HEK293 (cell line): ENCODE measurements at regions not wholly inside any gene's neighbourhood (a gene's known extent, or its start where the extent isn't known, plus 50 kb on each side); places are given as distances from the start of the nearest gene placed in this dataset.

Source experiments
- CTCF ChIA-PET: fragments of 350-600 bp; formaldehyde crosslinking; extraction: SDS; loops from one replicate; lab custom pipeline; 2021; ENCODE audit warnings: antibody characterized with exemption; lab: Yijun Ruan, JAX
- POLR2A ChIA-PET: fragments of 300-600 bp; formaldehyde crosslinking; extraction: SDS; loops from one replicate; lab custom pipeline; 2020; ENCODE audit warnings: antibody characterized with exemption, inconsistent platforms; lab: Yijun Ruan, JAX
- H3K27ac ChIP-seq: fragments of 200-500 bp; sonication (Bioruptor generic); 2 replicates; pipeline ENCODE4 v1.5.1; 2014; ENCODE audit warnings: low read depth, low read length, control low read depth, inconsistent platforms; ENCODE audit errors: extremely low read depth
- H3K36me3 ChIP-seq, 2 experiments: fragments of 200-500 bp in 1 of 2; sonication (Bioruptor generic) in 1 of 2; 1 replicate in 1 of 2; 2 replicates in 1 of 2; pipeline ENCODE4 v1.5.1; 2014 to 2017; ENCODE audit warnings: inconsistent platforms in 2 of 2, low read length in 2 of 2; ENCODE audit not compliant: control insufficient read depth in 2 of 2, insufficient read depth in 1 of 2
- H3K4me1 ChIP-seq: fragments of 200-500 bp; sonication (Bioruptor generic); 2 replicates; pipeline ENCODE4 v1.5.1; 2014; ENCODE audit warnings: mild to moderate bottlenecking, low read length, inconsistent platforms; ENCODE audit not compliant: control insufficient read depth, insufficient read depth
- H3K4me3 ChIP-seq: 2 replicates; pipeline ENCODE4 v1.5.1; 2011; ENCODE audit warnings: low read depth, mild to moderate bottlenecking, control low read depth, low read length, moderate library complexity
- H3K9me3 ChIP-seq: fragments of 200-500 bp; sonication (Bioruptor generic); 2 replicates; pipeline ENCODE4 v1.5.1; 2014; ENCODE audit warnings: low read depth, low read length, inconsistent platforms; ENCODE audit not compliant: control insufficient read depth, insufficient read depth
- BCL11B ChIP-seq: fragments of 450-650 bp; formaldehyde crosslinking; IDR thresholded peaks from 2 replicates; pipeline ENCODE4 v1.5.1; 2016; ENCODE audit warnings: low read depth, missing biosample characterization, missing genetic modification characterization
- IKZF3 ChIP-seq: fragments of 450-650 bp; IDR thresholded peaks from 2 replicates; pipeline ENCODE4 v1.5.0; 2018; ENCODE audit warnings: missing biosample characterization, mild to moderate bottlenecking, missing genetic modification characterization, moderate library complexity
- KLF16 ChIP-seq: fragments of 450-650 bp; formaldehyde crosslinking; IDR thresholded peaks from 2 replicates; pipeline ENCODE4 v1.5.1; 2017; ENCODE audit warnings: missing biosample characterization, missing genetic modification characterization
- OVOL3 ChIP-seq: fragments of 450-650 bp; formaldehyde crosslinking; IDR thresholded peaks from 2 replicates; pipeline ENCODE4 v1.5.1; 2016; ENCODE audit warnings: missing biosample characterization, missing genetic modification characterization
- SALL2 ChIP-seq: fragments of 450-650 bp; formaldehyde crosslinking; IDR thresholded peaks from 2 replicates; pipeline ENCODE4 v1.5.0; 2017; ENCODE audit warnings: missing biosample characterization, mild to moderate bottlenecking, missing genetic modification characterization, borderline replicate concordance
- TRIM28 ChIP-seq: IDR thresholded peaks from 2 replicates; pipeline ENCODE4 v1.6.1; 2011; ENCODE audit warnings: low read length, control low read depth, borderline replicate concordance
- ZFP3 ChIP-seq: fragments of 450-650 bp; formaldehyde crosslinking; IDR thresholded peaks from 2 replicates; pipeline ENCODE4 v1.5.1; 2016; ENCODE audit warnings: low read depth, missing biosample characterization, missing genetic modification characterization
- ZNF214 ChIP-seq: fragments of 450-650 bp; formaldehyde crosslinking; IDR thresholded peaks from 2 replicates; pipeline ENCODE4 v1.5.1; 2017; ENCODE audit warnings: missing biosample characterization, mild to moderate bottlenecking, missing genetic modification characterization, borderline replicate concordance
- ZNF221 ChIP-seq: fragments of 450-650 bp; formaldehyde crosslinking; IDR thresholded peaks from 2 replicates; pipeline ENCODE4 v1.5.1; 2017; ENCODE audit warnings: missing biosample characterization, missing genetic modification characterization, borderline replicate concordance
- ZNF292 ChIP-seq: fragments of 450-650 bp; formaldehyde crosslinking; IDR thresholded peaks from 2 replicates; pipeline ENCODE4 v1.5.1; 2016; ENCODE audit warnings: low read depth, missing biosample characterization, missing genetic modification characterization, borderline replicate concordance
- ZNF335 ChIP-seq: fragments of 450-650 bp; formaldehyde crosslinking; conservative IDR thresholded peaks from 2 replicates; pipeline ENCODE4 v1.5.1; 2016; ENCODE audit warnings: missing biosample characterization, missing genetic modification characterization
- ZNF37A ChIP-seq: fragments of 450-650 bp; IDR thresholded peaks from 2 replicates; pipeline ENCODE4 v1.5.1; 2018; ENCODE audit warnings: missing biosample characterization, missing genetic modification characterization
- ZNF555 ChIP-seq: fragments of 450-650 bp; formaldehyde crosslinking; conservative IDR thresholded peaks from 2 replicates; pipeline ENCODE4 v1.5.1; 2017; ENCODE audit warnings: missing biosample characterization, mild to moderate bottlenecking, missing genetic modification characterization, inconsistent platforms
- ZNF623 ChIP-seq: fragments of 450-650 bp; formaldehyde crosslinking; IDR thresholded peaks from 2 replicates; pipeline ENCODE4 v1.5.1; 2016; ENCODE audit warnings: missing biosample characterization, missing genetic modification characterization
- ZNF701 ChIP-seq: fragments of 450-650 bp; formaldehyde crosslinking; IDR thresholded peaks from 2 replicates; pipeline ENCODE4 v1.5.1; 2016; ENCODE audit warnings: missing biosample characterization, missing genetic modification characterization
- ZXDB ChIP-seq: fragments of 450-650 bp; formaldehyde crosslinking; IDR thresholded peaks from 2 replicates; pipeline ENCODE4 v1.5.1; 2016; ENCODE audit warnings: missing biosample characterization, missing genetic modification characterization
- TF ChIP-seq, protein P1 (sequence below): fragments of 450-650 bp; IDR thresholded peaks from 2 replicates; pipeline ENCODE4 v1.5.1; 2018; ENCODE audit warnings: missing biosample characterization, missing genetic modification characterization
- TF ChIP-seq, protein P2 (sequence below): fragments of 450-650 bp; formaldehyde crosslinking; IDR thresholded peaks from 2 replicates; pipeline ENCODE4 v1.5.1; 2017; ENCODE audit warnings: missing biosample characterization, missing genetic modification characterization

DNA sequence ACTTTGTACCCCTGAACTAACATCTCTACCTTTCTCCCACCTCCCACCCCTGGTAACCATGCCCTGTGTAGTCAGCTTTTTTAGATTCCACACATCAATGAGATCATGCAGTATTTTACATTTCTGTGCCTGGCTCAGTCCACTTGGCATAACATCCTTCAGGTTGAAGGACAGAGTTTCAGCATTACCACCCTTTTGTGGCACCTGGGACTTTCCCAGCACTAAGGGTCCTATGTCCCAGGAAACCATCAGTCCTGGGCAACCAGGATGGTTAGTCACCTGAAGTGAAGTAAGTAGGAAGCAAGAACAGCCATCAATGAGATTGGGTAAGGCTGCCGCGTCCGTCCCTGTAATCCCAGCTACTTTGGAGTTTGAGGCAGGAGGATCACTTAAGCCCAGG, 370.6 kb downstream of the SIPA1L2 start:
- POLR2A ChIA-PET = no interaction called here
- Histone ChIP-seq H3K36me3 (no peaks in the 10 kb centered on the region), H3K27ac (no peak overlapping the region), H3K9me3 (no peaks in the 10 kb centered on the region), H3K4me3 (no peak overlapping the region), H3K4me1 (peaks cover 12% of the 10 kb centered on the region)
- TF ChIP-seq TRIM28 = 0 out of 2 replicates have a peak, but pooled peaks have one; percentile 15
- no peak for TF ChIP-seq KLF16 (tag by site-specific recombination)
- CTCF ChIA-PET = interaction anchor here (0.7 to 0.8 kb wide), 2 partner anchors 10 to 48 kb away, joined by 3 read pairs; no protein-coding TSS in a partner anchor

DNA sequence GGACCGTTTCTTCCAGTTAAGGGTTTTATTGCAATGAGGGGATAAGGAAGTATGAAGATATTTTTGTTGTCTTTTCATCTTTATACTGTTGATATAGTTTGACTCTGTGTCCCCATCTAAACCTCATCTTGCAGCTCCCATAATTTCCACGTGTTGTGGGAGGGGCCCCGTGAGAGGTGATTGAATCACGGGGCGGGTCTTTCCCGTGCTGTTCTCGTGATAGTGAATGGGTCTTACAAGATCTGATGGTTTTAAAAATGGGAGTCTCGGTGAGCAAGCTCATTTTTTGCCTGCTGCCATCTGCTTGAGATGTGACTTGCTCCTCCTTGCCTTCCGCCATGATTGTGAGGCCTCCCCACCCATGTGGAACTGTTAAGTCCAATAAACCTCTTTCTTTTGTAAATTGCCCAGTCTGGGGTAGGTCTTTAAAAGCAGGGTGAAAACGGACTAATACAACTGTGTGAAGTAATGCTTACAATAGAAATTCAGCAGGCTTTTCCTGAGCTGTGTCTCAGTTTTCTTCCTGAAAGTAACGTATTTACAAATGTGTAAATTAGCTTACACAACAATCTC, 377.3 kb downstream of the SIPA1L2 start:
- CTCF ChIA-PET = interaction anchor here (0.7 kb wide), 1 partner anchor 48 kb away, joined by 4 read pairs; no protein-coding TSS in a partner anchor
- TF ChIP-seq ZXDB (no peak), ZNF37A (tag by site-specific recombination) (no peak), ZNF701 (tag by site-specific recombination) (no peak), ZNF214 (tag by site-specific recombination) (no peak), ZNF623 (tag by site-specific recombination) (no peak), ZNF221 (tag by site-specific recombination) (no peak), OVOL3 (tag by site-specific recombination) (no peak), ZNF555 (tag by site-specific recombination) (no peak), IKZF3 (no peak)
- TF ChIP-seq, protein P1, sequence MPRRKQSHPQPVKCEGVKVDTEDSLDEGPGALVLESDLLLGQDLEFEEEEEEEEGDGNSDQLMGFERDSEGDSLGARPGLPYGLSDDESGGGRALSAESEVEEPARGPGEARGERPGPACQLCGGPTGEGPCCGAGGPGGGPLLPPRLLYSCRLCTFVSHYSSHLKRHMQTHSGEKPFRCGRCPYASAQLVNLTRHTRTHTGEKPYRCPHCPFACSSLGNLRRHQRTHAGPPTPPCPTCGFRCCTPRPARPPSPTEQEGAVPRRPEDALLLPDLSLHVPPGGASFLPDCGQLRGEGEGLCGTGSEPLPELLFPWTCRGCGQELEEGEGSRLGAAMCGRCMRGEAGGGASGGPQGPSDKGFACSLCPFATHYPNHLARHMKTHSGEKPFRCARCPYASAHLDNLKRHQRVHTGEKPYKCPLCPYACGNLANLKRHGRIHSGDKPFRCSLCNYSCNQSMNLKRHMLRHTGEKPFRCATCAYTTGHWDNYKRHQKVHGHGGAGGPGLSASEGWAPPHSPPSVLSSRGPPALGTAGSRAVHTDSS (tag by site-specific recombination) = no peak
- H3K4me3 ChIP-seq = no peak overlapping the region

DNA sequence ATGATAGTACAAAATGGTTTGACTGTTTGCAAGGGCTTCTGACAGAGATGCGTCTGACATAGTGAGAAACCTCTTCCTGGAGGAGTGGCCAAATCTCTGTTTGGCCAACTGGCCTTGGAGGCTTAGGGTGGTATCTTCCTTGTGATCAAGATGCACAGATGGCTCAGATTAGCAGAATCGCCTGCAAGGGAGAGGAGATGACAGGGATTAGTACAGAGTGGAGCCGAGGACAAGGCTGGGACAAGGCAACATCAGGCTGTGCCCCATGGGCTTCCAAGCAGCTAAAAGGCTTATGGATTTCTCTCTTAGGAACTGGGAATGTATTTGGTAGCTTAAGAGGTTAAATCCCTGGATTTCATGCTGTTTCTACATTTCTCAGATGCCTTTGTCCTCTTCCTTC, 379.1 kb downstream of the SIPA1L2 start:
- no peaks in the 10 kb centered on the region for H3K36me3 ChIP-seq
- TF ChIP-seq ZFP3 (tag by site-specific recombination) (no peak), SALL2 (tag by site-specific recombination) (no peak), BCL11B (tag by site-specific recombination) (no peak), ZNF292 (tag by site-specific recombination) (no peak), ZNF335 (tag by site-specific recombination) (no peak)
- TF ChIP-seq, protein P2, sequence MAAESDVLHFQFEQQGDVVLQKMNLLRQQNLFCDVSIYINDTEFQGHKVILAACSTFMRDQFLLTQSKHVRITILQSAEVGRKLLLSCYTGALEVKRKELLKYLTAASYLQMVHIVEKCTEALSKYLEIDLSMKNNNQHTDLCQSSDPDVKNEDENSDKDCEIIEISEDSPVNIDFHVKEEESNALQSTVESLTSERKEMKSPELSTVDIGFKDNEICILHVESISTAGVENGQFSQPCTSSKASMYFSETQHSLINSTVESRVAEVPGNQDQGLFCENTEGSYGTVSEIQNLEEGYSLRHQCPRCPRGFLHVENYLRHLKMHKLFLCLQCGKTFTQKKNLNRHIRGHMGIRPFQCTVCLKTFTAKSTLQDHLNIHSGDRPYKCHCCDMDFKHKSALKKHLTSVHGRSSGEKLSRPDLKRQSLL (tag by site-specific recombination) = no peak
- no peaks in the 10 kb centered on the region for H3K4me1 ChIP-seq
- H3K27ac ChIP-seq = no peak overlapping the region
- CTCF ChIA-PET = interaction anchor here (0.6 kb wide), 1 partner anchor 8 kb away, joined by 3 read pairs; no protein-coding TSS in a partner anchor
- no peak overlapping the region for H3K4me3 ChIP-seq
- POLR2A ChIA-PET = no interaction called here
- H3K9me3 ChIP-seq = no peaks in the 10 kb centered on the region

More for the DNA sequence above, 377.3 kb downstream of the SIPA1L2 start:
- POLR2A ChIA-PET = no interaction called here
- Histone ChIP-seq H3K36me3 (no peaks in the 10 kb centered on the region), H3K27ac (no peak overlapping the region), H3K9me3 (no peaks in the 10 kb centered on the region), H3K4me1 (no peaks in the 10 kb centered on the region)
